Loucy (cell line): ENCODE measurements at regions not wholly inside any gene's neighbourhood (a gene's known extent, or its start where the extent isn't known, plus 50 kb on each side); places are given as distances from the start of the nearest gene placed in this dataset.

Source experiments
- H2AFZ ChIP-seq: fragments of 200-600 bp; sonication (generic); 2 replicates; pipeline ENCODE4 v1.6.0; 2016; ENCODE audit warnings: antibody characterized with exemption, mild to moderate bottlenecking, low read length, moderate library complexity
- H3F3A ChIP-seq: fragments of 200-600 bp; 2 replicates; pipeline ENCODE4 v1.6.0; 2016; ENCODE audit warnings: antibody characterized with exemption, low read depth, mild to moderate bottlenecking
- H3K27me3 ChIP-seq: fragments of 200-600 bp; sonication (generic); 2 replicates; pipeline ENCODE4 v1.6.1; 2014; ENCODE audit warnings: low read length, mild to moderate bottlenecking; ENCODE audit not compliant: insufficient read depth, poor library complexity, severe bottlenecking
- H3K36me3 ChIP-seq: fragments of 200-600 bp; sonication (generic); 2 replicates; pipeline ENCODE4 v1.6.1; 2016; ENCODE audit warnings: low read length; ENCODE audit not compliant: insufficient read depth
- H3K4me1 ChIP-seq: fragments of 200-600 bp; sonication (generic); 2 replicates; pipeline ENCODE4 v1.5.1; 2014; ENCODE audit warnings: low read length, mild to moderate bottlenecking; ENCODE audit not compliant: insufficient read depth, poor library complexity, severe bottlenecking
- H3K4me2 ChIP-seq: fragments of 200-600 bp; sonication (generic); 2 replicates; pipeline ENCODE4 v1.6.0; 2014; ENCODE audit warnings: antibody characterized with exemption, low read length, low read depth, mild to moderate bottlenecking; ENCODE audit not compliant: poor library complexity, severe bottlenecking
- H3K4me3 ChIP-seq: fragments of 200-600 bp; sonication (generic); 2 replicates; pipeline ENCODE4 v1.5.1; 2014; ENCODE audit warnings: low read length, mild to moderate bottlenecking, mixed read lengths; ENCODE audit not compliant: poor library complexity, severe bottlenecking
- H3K79me2 ChIP-seq: fragments of 200-600 bp; sonication (generic); 2 replicates; pipeline ENCODE4 v1.6.1; 2014; ENCODE audit warnings: low read length; ENCODE audit not compliant: insufficient read depth
- H3K9ac ChIP-seq: fragments of 200-600 bp; sonication (generic); 2 replicates; pipeline ENCODE4 v1.6.0; 2014; ENCODE audit warnings: mild to moderate bottlenecking, low read depth, low read length, moderate library complexity; ENCODE audit not compliant: poor library complexity, severe bottlenecking
- H3K9me2 ChIP-seq: fragments of 200-600 bp; sonication (generic); replicated peaks from 2 replicates; pipeline ENCODE4 v1.6.1; 2016; ENCODE audit warnings: low read depth, low read length, mixed read lengths
- H3K9me3 ChIP-seq: fragments of 200-600 bp; sonication (generic); 2 replicates; pipeline ENCODE4 v1.6.1; 2014; ENCODE audit warnings: mild to moderate bottlenecking, antibody characterized with exemption, low read length, low read depth; ENCODE audit not compliant: insufficient read depth
- H4K20me1 ChIP-seq: fragments of 200-600 bp; sonication (generic); 2 replicates; pipeline ENCODE4 v1.6.0; 2014; ENCODE audit warnings: antibody characterized with exemption, low read length, mild to moderate bottlenecking; ENCODE audit not compliant: insufficient read depth, poor library complexity, severe bottlenecking
- EZH2phosphoT487 ChIP-seq: fragments of 200-600 bp; IDR thresholded peaks from 2 replicates; pipeline ENCODE4 v1.6.1; 2018; ENCODE audit warnings: antibody characterized with exemption, mild to moderate bottlenecking, moderate library complexity, borderline replicate concordance
- TF ChIP-seq, protein P1 (sequence below): fragments of 200-600 bp; sonication (generic); conservative IDR thresholded peaks from 2 replicates; pipeline ENCODE4 v1.5.1; 2014; ENCODE audit warnings: mild to moderate bottlenecking, antibody characterized with exemption, low read length

DNA sequence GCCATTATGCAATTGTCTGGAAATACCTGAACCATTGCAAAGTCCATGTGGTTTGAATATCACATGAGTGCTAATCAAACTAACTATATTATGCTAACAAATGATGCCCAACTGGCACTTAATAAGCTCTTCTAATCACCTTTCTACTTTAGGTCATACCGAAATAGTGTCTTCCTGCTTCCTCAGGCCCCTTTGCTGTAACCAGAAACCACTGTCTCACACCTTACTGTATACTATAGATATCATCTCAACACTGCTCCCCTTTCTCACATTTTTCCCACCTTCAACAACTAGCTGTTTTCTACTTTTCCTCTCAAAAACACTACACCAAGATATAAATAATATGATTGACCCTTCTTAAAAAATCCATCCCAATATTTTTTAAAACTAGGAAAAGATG lies 633.9 kb downstream of the BCL11A start:
- no peak overlapping the region for H3K9ac ChIP-seq
- H3K4me1 ChIP-seq: peaks cover 16% of the 10 kb centered on the region
- H3K27me3 ChIP-seq: no peaks in the 10 kb centered on the region

DNA sequence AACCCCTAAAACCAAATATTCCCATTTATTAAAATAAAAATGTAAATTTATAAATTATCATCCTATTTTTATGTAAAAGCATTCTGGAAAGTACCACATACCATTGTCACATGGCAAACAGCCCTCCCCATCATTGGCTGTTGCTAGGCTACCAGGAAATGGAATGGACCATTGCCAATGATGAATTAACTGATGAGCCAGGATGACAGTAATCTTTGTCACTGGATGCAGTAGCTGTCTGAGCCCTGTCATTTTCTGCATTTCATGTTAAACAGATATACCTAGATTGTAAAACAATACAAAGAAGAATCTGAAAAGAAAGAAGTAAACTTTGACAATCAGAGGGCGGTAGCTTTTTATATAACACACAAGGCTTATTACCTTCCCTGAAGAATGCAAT lies 641.4 kb downstream of the BCL11A start:
- H3K9me3 ChIP-seq: no peaks in the 10 kb centered on the region
- H3F3A ChIP-seq: no peaks in the 10 kb centered on the region
- no peak overlapping the region for H3K4me3 ChIP-seq
- no peak overlapping the region for H3K9ac ChIP-seq
- no peaks in the 10 kb centered on the region for H3K36me3 ChIP-seq
- no peaks in the 10 kb centered on the region for H3K27me3 ChIP-seq
- H3K79me2 ChIP-seq: no peaks in the 10 kb centered on the region
- TF ChIP-seq, protein P1, sequence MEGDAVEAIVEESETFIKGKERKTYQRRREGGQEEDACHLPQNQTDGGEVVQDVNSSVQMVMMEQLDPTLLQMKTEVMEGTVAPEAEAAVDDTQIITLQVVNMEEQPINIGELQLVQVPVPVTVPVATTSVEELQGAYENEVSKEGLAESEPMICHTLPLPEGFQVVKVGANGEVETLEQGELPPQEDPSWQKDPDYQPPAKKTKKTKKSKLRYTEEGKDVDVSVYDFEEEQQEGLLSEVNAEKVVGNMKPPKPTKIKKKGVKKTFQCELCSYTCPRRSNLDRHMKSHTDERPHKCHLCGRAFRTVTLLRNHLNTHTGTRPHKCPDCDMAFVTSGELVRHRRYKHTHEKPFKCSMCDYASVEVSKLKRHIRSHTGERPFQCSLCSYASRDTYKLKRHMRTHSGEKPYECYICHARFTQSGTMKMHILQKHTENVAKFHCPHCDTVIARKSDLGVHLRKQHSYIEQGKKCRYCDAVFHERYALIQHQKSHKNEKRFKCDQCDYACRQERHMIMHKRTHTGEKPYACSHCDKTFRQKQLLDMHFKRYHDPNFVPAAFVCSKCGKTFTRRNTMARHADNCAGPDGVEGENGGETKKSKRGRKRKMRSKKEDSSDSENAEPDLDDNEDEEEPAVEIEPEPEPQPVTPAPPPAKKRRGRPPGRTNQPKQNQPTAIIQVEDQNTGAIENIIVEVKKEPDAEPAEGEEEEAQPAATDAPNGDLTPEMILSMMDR: no peak
- TF ChIP-seq EZH2phosphoT487: no peak
- no peaks in the 10 kb centered on the region for H3K9me2 ChIP-seq
- no peak overlapping the region for H2AFZ ChIP-seq
- H3K4me2 ChIP-seq: no peak overlapping the region
- peaks cover 24% of the 10 kb centered on the region for H3K4me1 ChIP-seq
- H4K20me1 ChIP-seq: no peaks in the 10 kb centered on the region

More for the DNA sequence above, 633.9 kb downstream of the BCL11A start:
- no peak overlapping the region for H3K4me3 ChIP-seq
- no peaks in the 10 kb centered on the region for H3K79me2 ChIP-seq
- no peak overlapping the region for H3K4me2 ChIP-seq
- H2AFZ ChIP-seq: no peak overlapping the region
- no peaks in the 10 kb centered on the region for H4K20me1 ChIP-seq
- no peaks in the 10 kb centered on the region for H3K36me3 ChIP-seq
- no peaks in the 10 kb centered on the region for H3K9me3 ChIP-seq
- no peaks in the 10 kb centered on the region for H3F3A ChIP-seq
- H3K9me2 ChIP-seq: no peaks in the 10 kb centered on the region
- TF ChIP-seq EZH2phosphoT487: no peak
- TF ChIP-seq, protein P1: no peak

DNA sequence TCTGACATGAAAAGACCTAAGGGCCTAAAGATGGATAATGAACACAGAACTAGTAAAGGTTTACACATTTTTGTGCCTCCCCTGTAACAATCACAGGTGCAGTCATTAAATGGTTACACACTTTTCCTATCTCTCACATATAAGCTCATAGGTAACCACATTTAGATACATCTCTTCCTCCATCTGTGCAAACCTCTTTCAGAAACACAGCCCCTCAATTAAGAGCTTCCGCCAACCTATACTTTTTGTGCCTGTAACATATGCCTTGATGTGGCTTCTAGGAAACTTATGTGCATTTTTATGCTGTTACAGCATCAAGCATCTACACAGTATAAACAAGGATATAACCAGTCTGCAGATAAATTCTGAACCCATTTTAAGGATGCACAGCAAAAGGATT lies 643.3 kb downstream of the BCL11A start:
- Histone ChIP-seq H3K4me2 (peak overlapping the region; percentile 6), H3K9me2 (no peaks in the 10 kb centered on the region), H3K36me3 (no peaks in the 10 kb centered on the region), H3K4me1 (peaks cover 24% of the 10 kb centered on the region), H3K9ac (no peak overlapping the region), H3K79me2 (no peaks in the 10 kb centered on the region), H4K20me1 (no peaks in the 10 kb centered on the region), H3K4me3 (no peak overlapping the region), H2AFZ (no peak overlapping the region), H3K27me3 (no peaks in the 10 kb centered on the region), H3F3A (no peaks in the 10 kb centered on the region), H3K9me3 (no peaks in the 10 kb centered on the region)
- TF ChIP-seq, protein P1: no peak
- peak; percentile 72 for TF ChIP-seq EZH2phosphoT487
